Activated naive CD4-positive, alpha-beta T cell treated with anti-CD3 and anti-CD28 coated beads, Interleukin-2, amount 50 U/mL, for 24 hours (primary cell): ENCODE measurements at regions not wholly inside any gene's neighbourhood (a gene's known extent, or its start where the extent isn't known, plus 50 kb on each side); places are given as distances from the start of the nearest gene placed in this dataset.

Source experiments
- H3K27ac Mint-ChIP-seq: one replicate; pipeline ENCODE4 v1.8.0; 2021; ENCODE audit warnings: mild to moderate bottlenecking, mixed read lengths
- H3K27me3 Mint-ChIP-seq: one replicate; pipeline ENCODE4 v1.8.0; 2021; ENCODE audit warnings: mixed read lengths
- H3K36me3 Mint-ChIP-seq: one replicate; pipeline ENCODE4 v1.8.0; 2021; ENCODE audit warnings: mixed read lengths
- H3K4me1 Mint-ChIP-seq: one replicate; pipeline ENCODE4 v1.8.0; 2021; ENCODE audit warnings: mixed read lengths
- H3K4me3 Mint-ChIP-seq: one replicate; pipeline ENCODE4 v1.8.0; 2021; ENCODE audit warnings: mild to moderate bottlenecking, mixed read lengths
- H3K9me3 Mint-ChIP-seq: one replicate; pipeline ENCODE4 v1.8.0; 2021; ENCODE audit warnings: mixed read lengths

GRCh38 chr11:80211673-80212072, 770.8 kb upstream of the TENM4 start:
- H3K36me3 Mint-ChIP-seq, result no peaks in the 10 kb centered on the region
- no peaks in the 10 kb centered on the region for H3K27me3 Mint-ChIP-seq
- H3K27ac Mint-ChIP-seq, result no peak overlapping the region
- no peaks in the 10 kb centered on the region for H3K4me1 Mint-ChIP-seq
- H3K9me3 Mint-ChIP-seq, result peaks cover 5% of the 10 kb centered on the region
- H3K4me3 Mint-ChIP-seq, result no peak overlapping the region

GRCh38 chr11:80204021-80204420, 763.2 kb upstream of the TENM4 start:
- Mint-ChIP-seq H3K4me1 (no peaks in the 10 kb centered on the region), H3K36me3 (no peaks in the 10 kb centered on the region), H3K27ac (no peak overlapping the region), H3K27me3 (no peaks in the 10 kb centered on the region), H3K9me3 (peaks cover 4% of the 10 kb centered on the region), H3K4me3 (no peak overlapping the region)

GRCh38 chr11:80196932-80197554, 756.2 kb upstream of the TENM4 start:
- Mint-ChIP-seq H3K36me3 (no peaks in the 10 kb centered on the region), H3K4me1 (no peaks in the 10 kb centered on the region), H3K9me3 (peaks cover 10% of the 10 kb centered on the region)

GRCh38 chr11:80196041-80196440, 755.2 kb upstream of the TENM4 start:
- H3K9me3 Mint-ChIP-seq, result peaks cover 10% of the 10 kb centered on the region
- no peak overlapping the region for H3K4me3 Mint-ChIP-seq
- no peaks in the 10 kb centered on the region for H3K27me3 Mint-ChIP-seq
- no peak overlapping the region for H3K27ac Mint-ChIP-seq
- no peaks in the 10 kb centered on the region for H3K36me3 Mint-ChIP-seq
- no peaks in the 10 kb centered on the region for H3K4me1 Mint-ChIP-seq

More at GRCh38 chr11:80196932-80197554, 756.2 kb upstream of the TENM4 start:
- H3K4me3 Mint-ChIP-seq, result no peak overlapping the region
- no peak overlapping the region for H3K27ac Mint-ChIP-seq
- H3K27me3 Mint-ChIP-seq, result no peaks in the 10 kb centered on the region

GRCh38 chr11:80194625-80195024, 753.8 kb upstream of the TENM4 start:
- Mint-ChIP-seq H3K4me1 (no peaks in the 10 kb centered on the region), H3K9me3 (peaks cover 10% of the 10 kb centered on the region), H3K27me3 (no peaks in the 10 kb centered on the region), H3K4me3 (no peak overlapping the region), H3K36me3 (no peaks in the 10 kb centered on the region), H3K27ac (no peak overlapping the region)

- H3K4me1 Mint-ChIP-seq, result no peaks in the 10 kb centered on the region
- peaks cover 10% of the 10 kb centered on the region for H3K9me3 Mint-ChIP-seq
- no peak overlapping the region for H3K27ac Mint-ChIP-seq
- H3K27me3 Mint-ChIP-seq, result no peaks in the 10 kb centered on the region
- H3K4me3 Mint-ChIP-seq, result no peak overlapping the region
- no peaks in the 10 kb centered on the region for H3K36me3 Mint-ChIP-seq
Measured at GRCh38 chr11:80194016-80194415, 753.2 kb upstream of the TENM4 start.

- Mint-ChIP-seq H3K27ac (no peak overlapping the region), H3K27me3 (no peaks in the 10 kb centered on the region), H3K4me3 (no peak overlapping the region), H3K4me1 (no peaks in the 10 kb centered on the region), H3K36me3 (no peaks in the 10 kb centered on the region), H3K9me3 (peaks cover 5% of the 10 kb centered on the region)
Measured at GRCh38 chr11:80188076-80188627, 747.3 kb upstream of the TENM4 start.

GRCh38 chr11:80186692-80187091, 745.9 kb upstream of the TENM4 start:
- Mint-ChIP-seq H3K4me3 (no peak overlapping the region), H3K9me3 (peaks cover 5% of the 10 kb centered on the region), H3K36me3 (no peaks in the 10 kb centered on the region), H3K27ac (no peak overlapping the region), H3K4me1 (no peaks in the 10 kb centered on the region), H3K27me3 (no peaks in the 10 kb centered on the region)

- Mint-ChIP-seq H3K4me3 (no peak overlapping the region), H3K36me3 (no peaks in the 10 kb centered on the region)
Measured at GRCh38 chr11:80182901-80183300, 742.1 kb upstream of the TENM4 start.

GRCh38 chr11:80173371-80174136, 732.7 kb upstream of the TENM4 start:
- no peaks in the 10 kb centered on the region for H3K36me3 Mint-ChIP-seq
- H3K4me3 Mint-ChIP-seq, result no peak overlapping the region
- H3K9me3 Mint-ChIP-seq, result peaks cover 17% of the 10 kb centered on the region
- H3K27ac Mint-ChIP-seq, result no peak overlapping the region
- H3K27me3 Mint-ChIP-seq, result no peaks in the 10 kb centered on the region
- no peaks in the 10 kb centered on the region for H3K4me1 Mint-ChIP-seq

More at GRCh38 chr11:80182901-80183300, 742.1 kb upstream of the TENM4 start:
- Mint-ChIP-seq H3K27me3 (no peaks in the 10 kb centered on the region), H3K4me1 (no peaks in the 10 kb centered on the region), H3K27ac (no peak overlapping the region), H3K9me3 (peaks cover 5% of the 10 kb centered on the region)

GRCh38 chr11:80168796-80169195, 728.0 kb upstream of the TENM4 start:
- H3K36me3 Mint-ChIP-seq, result no peaks in the 10 kb centered on the region
- no peak overlapping the region for H3K4me3 Mint-ChIP-seq
- H3K4me1 Mint-ChIP-seq, result no peaks in the 10 kb centered on the region
- H3K27ac Mint-ChIP-seq, result no peak overlapping the region
- H3K27me3 Mint-ChIP-seq, result no peaks in the 10 kb centered on the region
- peaks cover 17% of the 10 kb centered on the region for H3K9me3 Mint-ChIP-seq

GRCh38 chr11:80167766-80168165, 726.9 kb upstream of the TENM4 start:
- H3K27me3 Mint-ChIP-seq, result no peaks in the 10 kb centered on the region
- H3K27ac Mint-ChIP-seq, result no peak overlapping the region
- no peaks in the 10 kb centered on the region for H3K36me3 Mint-ChIP-seq
- H3K9me3 Mint-ChIP-seq, result peaks cover 17% of the 10 kb centered on the region
- H3K4me1 Mint-ChIP-seq, result no peaks in the 10 kb centered on the region
- no peak overlapping the region for H3K4me3 Mint-ChIP-seq

GRCh38 chr11:80165744-80166143, 724.9 kb upstream of the TENM4 start:
- H3K27ac Mint-ChIP-seq, result no peak overlapping the region
- no peaks in the 10 kb centered on the region for H3K36me3 Mint-ChIP-seq
- no peaks in the 10 kb centered on the region for H3K4me1 Mint-ChIP-seq
- H3K9me3 Mint-ChIP-seq, result peaks cover 12% of the 10 kb centered on the region
- no peak overlapping the region for H3K4me3 Mint-ChIP-seq
- no peaks in the 10 kb centered on the region for H3K27me3 Mint-ChIP-seq

- Mint-ChIP-seq H3K4me3 (no peak overlapping the region), H3K9me3 (no peaks in the 10 kb centered on the region), H3K27ac (no peak overlapping the region), H3K27me3 (no peaks in the 10 kb centered on the region), H3K36me3 (no peaks in the 10 kb centered on the region), H3K4me1 (no peaks in the 10 kb centered on the region)
Measured at GRCh38 chr11:80163441-80163840, 722.6 kb upstream of the TENM4 start.

GRCh38 chr11:80163011-80163410, 722.2 kb upstream of the TENM4 start:
- Mint-ChIP-seq H3K4me1 (no peaks in the 10 kb centered on the region), H3K36me3 (no peaks in the 10 kb centered on the region), H3K27me3 (no peaks in the 10 kb centered on the region), H3K4me3 (no peak overlapping the region), H3K9me3 (no peaks in the 10 kb centered on the region), H3K27ac (no peak overlapping the region)

GRCh38 chr11:80162387-80162786, 721.6 kb upstream of the TENM4 start:
- Mint-ChIP-seq H3K27ac (no peak overlapping the region), H3K9me3 (no peaks in the 10 kb centered on the region), H3K36me3 (no peaks in the 10 kb centered on the region), H3K4me3 (no peak overlapping the region), H3K4me1 (no peaks in the 10 kb centered on the region), H3K27me3 (no peaks in the 10 kb centered on the region)
